D721Med (cell line): ENCODE measurements at regions not wholly inside any gene's neighbourhood (a gene's known extent, or its start where the extent isn't known, plus 50 kb on each side); places are given as distances from the start of the nearest gene placed in this dataset.
"Not testable (repeated sequence)": the region's sequence is repeated elsewhere in the genome, so short reads cannot be mapped to it uniquely, and the experiment has no call there.

ENCODE experiments used
- DNase-seq: peaks from one replicate; pipeline ENCODE4 v3.0.0; 2011; ENCODE audit warnings: low spot score; ENCODE audit not compliant: insufficient read length
- FAIRE-seq: peaks from 2 replicates; lab custom pipeline; 2011; peaks lifted over from hg19 to GRCh38; lab: Jason Lieb, UNC
- CTCF ChIP-seq: IDR thresholded peaks from 2 replicates; pipeline ENCODE4 v1.5.1; 2012; ENCODE audit warnings: mild to moderate bottlenecking, control low read depth; ENCODE audit not compliant: insufficient read depth; ENCODE audit errors: missing control alignments

DNA sequence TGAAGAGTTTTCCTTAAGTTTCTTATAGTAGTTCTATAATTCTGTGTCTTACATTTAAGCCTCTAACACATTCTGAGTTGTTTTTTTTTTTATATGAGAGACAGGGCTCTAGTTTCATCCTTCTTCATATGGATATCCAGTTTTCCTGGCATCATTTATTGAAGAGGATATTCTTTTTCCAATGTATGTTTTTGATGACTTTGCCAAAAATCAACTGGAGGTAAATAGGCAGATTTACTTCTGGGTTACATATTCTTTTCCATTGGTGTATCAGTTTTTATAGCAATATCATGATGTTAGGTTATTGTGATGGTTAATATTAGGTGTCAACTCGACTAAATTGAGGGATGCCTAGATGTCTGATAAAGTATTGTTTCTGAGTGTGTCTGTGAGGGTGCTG is 650.7 kb upstream of the GRID2 start:
- DNase-seq = no peak
- TF ChIP-seq CTCF = no peak
- FAIRE-seq = no peak

DNA sequence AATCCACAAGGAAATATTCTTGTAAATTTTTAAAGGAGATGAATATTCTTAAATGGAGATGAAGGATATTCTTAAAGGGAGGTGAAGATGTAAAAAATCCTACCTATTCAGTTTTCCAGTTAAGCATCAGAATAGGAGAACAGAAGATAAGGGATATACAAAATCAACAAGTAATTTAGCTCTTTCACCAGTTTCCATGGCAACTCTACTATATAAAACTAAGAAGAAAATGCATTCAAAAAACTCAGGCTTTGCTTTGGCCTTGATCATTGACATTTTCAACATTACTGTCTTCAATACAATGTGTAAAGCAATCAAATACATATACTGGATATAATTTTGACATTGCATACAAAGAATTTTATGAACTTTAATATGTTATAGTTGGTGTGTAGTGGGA is 622.7 kb upstream of the GRID2 start:
- DNase-seq (no peak), FAIRE-seq (no peak)
- no peak for TF ChIP-seq CTCF

DNA sequence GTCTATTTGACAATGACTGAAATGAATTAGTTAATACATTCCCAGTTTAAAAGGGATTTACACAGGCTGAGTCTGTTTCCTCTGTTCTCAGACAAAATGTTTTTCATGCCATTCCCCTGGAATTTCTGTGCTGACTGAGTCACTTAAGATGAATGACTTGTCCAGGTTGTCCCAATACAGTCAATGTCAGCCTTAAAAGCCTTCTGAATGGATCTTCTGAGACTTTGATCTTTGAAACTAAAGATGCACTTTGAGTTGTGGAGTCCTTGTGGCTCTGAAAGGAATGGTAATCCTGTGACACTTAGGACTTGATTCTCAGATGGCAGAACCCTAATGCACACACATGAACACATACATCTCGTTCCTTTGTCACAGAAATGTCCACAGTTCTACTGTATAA is 622.2 kb upstream of the GRID2 start:
- TF ChIP-seq CTCF = no peak
- DNase-seq (no peak), FAIRE-seq (no peak)

DNA sequence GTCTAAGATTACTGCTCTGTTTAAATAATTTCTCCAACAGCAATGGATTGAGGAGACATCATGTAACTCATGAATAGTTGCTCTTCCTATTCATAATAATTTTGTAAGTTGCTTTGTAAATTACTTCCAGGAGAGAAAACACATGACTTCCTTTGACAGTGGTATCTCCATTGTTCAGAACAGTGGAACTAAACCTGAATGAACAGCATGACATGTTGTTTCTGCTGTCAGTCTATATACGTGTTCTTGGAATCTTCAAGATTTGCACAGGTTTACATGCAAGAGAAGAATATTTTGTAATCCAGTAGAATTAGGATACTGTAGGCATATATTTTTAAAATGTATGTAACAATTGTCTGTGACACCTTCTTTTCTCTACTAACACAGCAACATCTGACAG is 618.8 kb upstream of the GRID2 start:
- no peak for TF ChIP-seq CTCF
- no peak for DNase-seq
- no peak for FAIRE-seq

GRCh38 chr4:91688413-91688812 is 615.4 kb upstream of the GRID2 start:
- DNase-seq (no peak), FAIRE-seq (no peak)
- TF ChIP-seq CTCF = no peak

GRCh38 chr4:91699691-91700090 is 604.1 kb upstream of the GRID2 start:
- FAIRE-seq, DNase-seq: not testable (repeated sequence)

- FAIRE-seq = no peak
- DNase-seq = no peak
- TF ChIP-seq CTCF = no peak
Observed at GRCh38 chr4:91729851-91730250, 573.9 kb upstream of the GRID2 start.

DNA sequence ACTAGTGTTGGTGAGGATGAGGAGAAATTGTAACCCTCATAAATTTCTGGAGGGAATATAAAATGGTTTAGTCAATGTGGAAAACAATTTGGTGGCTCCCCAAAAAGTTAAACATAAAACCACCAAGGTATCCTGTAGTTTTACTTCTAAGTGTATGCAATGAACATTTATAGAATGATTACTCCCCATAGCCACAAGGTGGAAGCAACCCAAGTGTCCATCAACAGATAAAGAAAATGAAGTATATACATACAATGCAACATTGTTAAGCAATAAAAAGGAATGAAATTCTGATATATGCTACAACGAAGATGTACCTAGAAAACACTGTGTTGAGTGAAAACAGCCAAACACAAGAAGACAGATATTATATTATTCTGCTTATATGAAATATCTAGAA is 569.1 kb upstream of the GRID2 start:
- FAIRE-seq (no peak), DNase-seq (no peak)
- peak; percentile 5 for TF ChIP-seq CTCF

DNA sequence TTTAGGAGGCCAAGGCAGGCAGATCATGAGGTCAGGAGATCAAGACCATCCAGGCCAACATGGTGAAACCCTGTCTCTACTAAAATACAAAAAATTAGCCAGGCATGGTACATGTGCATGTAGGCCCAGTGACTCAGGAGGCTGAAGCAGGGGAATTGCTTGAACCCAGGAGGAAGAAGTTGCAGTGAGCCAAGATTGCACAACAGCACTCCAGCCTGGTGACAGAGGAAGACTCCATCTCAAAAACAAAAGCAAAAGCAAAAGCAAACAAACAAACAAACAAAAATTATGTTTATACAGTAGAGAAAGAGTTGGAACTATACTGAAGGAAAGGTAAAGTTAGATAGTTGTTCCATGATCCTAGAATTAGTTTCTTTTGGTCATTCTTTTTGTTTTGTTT is 564.9 kb upstream of the GRID2 start:
- peak; percentile 82 for FAIRE-seq
- not testable (repeated sequence) for DNase-seq
